H9 (cell line): ENCODE measurements at regions not wholly inside any gene's neighbourhood (a gene's known extent, or its start where the extent isn't known, plus 50 kb on each side); places are given as distances from the start of the nearest gene placed in this dataset.

ENCODE experiments used
- DNase-seq: peaks from one replicate; pipeline ENCODE4 v3.0.0-alpha.2; 2017
- H2AFZ ChIP-seq: one replicate; pipeline ENCODE4 v1.6.1; 2013; ENCODE audit warnings: mild to moderate bottlenecking, low read length, control low read depth, moderate library complexity
- H2AK5ac ChIP-seq: 2 replicates; pipeline ENCODE4 v1.6.1; 2013; ENCODE audit warnings: low read length, control low read depth, mixed read lengths; ENCODE audit not compliant: insufficient read length
- H2BK120ac ChIP-seq: one replicate; pipeline ENCODE4 v1.6.1; 2013; ENCODE audit warnings: low read depth, mild to moderate bottlenecking, low read length, control low read depth, inconsistent platforms; ENCODE audit not compliant: poor library complexity, severe bottlenecking
- H2BK12ac ChIP-seq: 2 replicates; pipeline ENCODE4 v1.6.1; 2013; ENCODE audit warnings: low read length, control low read depth, mixed read lengths, low read depth; ENCODE audit not compliant: insufficient read length
- H2BK15ac ChIP-seq: 2 replicates; pipeline ENCODE4 v1.6.1; 2013; ENCODE audit warnings: low read depth, low read length, control low read depth
- H2BK20ac ChIP-seq: one replicate; pipeline ENCODE4 v1.6.1; 2013; ENCODE audit warnings: low read depth, mild to moderate bottlenecking, low read length, control low read depth, inconsistent platforms; ENCODE audit not compliant: poor library complexity, severe bottlenecking
- H2BK5ac ChIP-seq: 2 replicates; pipeline ENCODE4 v1.6.1; 2013; ENCODE audit warnings: low read length, control low read depth, mixed read lengths; ENCODE audit not compliant: insufficient read length
- H3K14ac ChIP-seq: 2 replicates; pipeline ENCODE4 v1.6.1; 2013; ENCODE audit warnings: low read length, control low read depth; ENCODE audit not compliant: insufficient read depth
- H3K18ac ChIP-seq: 2 replicates; pipeline ENCODE4 v1.6.1; 2013; ENCODE audit warnings: low read depth, mild to moderate bottlenecking, mixed read lengths, low read length, control low read depth; ENCODE audit not compliant: insufficient read length
- H3K23ac ChIP-seq: 2 replicates; pipeline ENCODE4 v1.6.1; 2013; ENCODE audit warnings: low read length, control low read depth, mixed read lengths, low read depth; ENCODE audit not compliant: insufficient read length
- H3K23me2 ChIP-seq: 2 replicates; pipeline ENCODE4 v1.6.1; 2013; ENCODE audit warnings: low read depth, mild to moderate bottlenecking, mixed read lengths, low read length, control low read depth; ENCODE audit not compliant: insufficient read length, poor library complexity, severe bottlenecking
- H3K27ac ChIP-seq: 2 replicates; pipeline ENCODE4 v1.5.1; 2013; ENCODE audit warnings: low read length, control low read depth, mixed read lengths, low read depth; ENCODE audit not compliant: insufficient read length
- H3K27me3 ChIP-seq: 2 replicates; pipeline ENCODE4 v1.6.1; 2013; ENCODE audit warnings: low read length, control low read depth, inconsistent platforms; ENCODE audit not compliant: insufficient read depth
- H3K4ac ChIP-seq: 2 replicates; pipeline ENCODE4 v1.6.1; 2013; ENCODE audit warnings: low read depth, mild to moderate bottlenecking, control low read depth, inconsistent platforms, low read length, moderate library complexity
- H3K4me1 ChIP-seq: 2 replicates; pipeline ENCODE4 v1.6.1; 2013; ENCODE audit warnings: low read length, control low read depth, inconsistent platforms; ENCODE audit not compliant: insufficient read depth
- H3K4me2 ChIP-seq: 2 replicates; pipeline ENCODE4 v1.6.1; 2013; ENCODE audit warnings: low read length, control low read depth, mixed read lengths; ENCODE audit not compliant: insufficient read length, insufficient read depth
- H3K56ac ChIP-seq: 2 replicates; pipeline ENCODE4 v1.6.1; 2013; ENCODE audit warnings: low read depth, mild to moderate bottlenecking, mixed read lengths, low read length, control low read depth; ENCODE audit not compliant: insufficient read length
- H3K79me1 ChIP-seq: 2 replicates; pipeline ENCODE4 v1.6.1; 2013; ENCODE audit warnings: low read depth, mild to moderate bottlenecking, moderate library complexity, low read length, control low read depth, inconsistent platforms; ENCODE audit not compliant: insufficient read depth, poor library complexity, severe bottlenecking
- H3K79me2 ChIP-seq: 2 replicates; pipeline ENCODE4 v1.6.1; 2013; ENCODE audit warnings: low read length, control low read depth, inconsistent platforms; ENCODE audit not compliant: insufficient read depth
- H3K9ac ChIP-seq: 2 replicates; pipeline ENCODE4 v1.6.1; 2013; ENCODE audit warnings: low read length, control low read depth, mixed read lengths; ENCODE audit not compliant: insufficient read length; ENCODE audit errors: extremely low read depth
- H3K9me3 ChIP-seq: one replicate; pipeline ENCODE4 v1.6.1; 2013; ENCODE audit warnings: low read depth, low read length, inconsistent platforms; ENCODE audit not compliant: control insufficient read depth
- H3T11ph ChIP-seq: one replicate; pipeline ENCODE4 v1.6.1; 2013; ENCODE audit warnings: mild to moderate bottlenecking, low read length, control low read depth, inconsistent platforms
- H4K20me1 ChIP-seq: one replicate; pipeline ENCODE4 v1.6.1; 2013; ENCODE audit not compliant: control insufficient read depth, insufficient read length, insufficient read depth
- H4K5ac ChIP-seq: 2 replicates; pipeline ENCODE4 v1.6.1; 2013; ENCODE audit warnings: low read depth, mild to moderate bottlenecking, mixed read lengths, low read length, control low read depth; ENCODE audit not compliant: insufficient read length
- H4K8ac ChIP-seq: replicated peaks from 2 replicates; pipeline ENCODE4 v1.6.1; 2013; ENCODE audit warnings: low read length, control low read depth, mixed read lengths, low read depth; ENCODE audit not compliant: insufficient read length
- H4K91ac ChIP-seq: 2 replicates; pipeline ENCODE4 v1.6.1; 2013; ENCODE audit warnings: low read depth, mild to moderate bottlenecking, moderate library complexity, mixed read lengths, low read length, control low read depth; ENCODE audit not compliant: insufficient read length
- H3K27ac Mint-ChIP-seq, 3 experiments: 2 replicates in 2 of 3; 3 replicates in 1 of 3; pipeline ENCODE4 v1.8.0; 2020 to 2021; ENCODE audit warnings: mixed read lengths in 3 of 3, mild to moderate bottlenecking in 1 of 3, moderate library complexity in 1 of 3
- H3K27me3 Mint-ChIP-seq: 2 replicates; pipeline ENCODE4 v1.8.0; 2021; ENCODE audit warnings: low read depth, mild to moderate bottlenecking, moderate library complexity, mixed read lengths
- H3K36me3 Mint-ChIP-seq, 3 experiments: 2 replicates in 2 of 3; 3 replicates in 1 of 3; pipeline ENCODE4 v1.8.0; 2020 to 2021; ENCODE audit warnings: low read depth in 3 of 3, mixed read lengths in 3 of 3; ENCODE audit not compliant: insufficient read depth in 1 of 3
- H3K4me1 Mint-ChIP-seq, 2 experiments: 2 replicates each; pipeline ENCODE4 v1.8.0; 2020; ENCODE audit warnings: mixed read lengths in 2 of 2
- H3K4me3 Mint-ChIP-seq, 2 experiments: 2 replicates in 1 of 2; 3 replicates in 1 of 2; pipeline ENCODE4 v1.8.0; 2020 to 2021; ENCODE audit warnings: mild to moderate bottlenecking in 2 of 2, mixed read lengths in 2 of 2, moderate library complexity in 1 of 2
- H3K9me3 Mint-ChIP-seq, 2 experiments: 2 replicates in 1 of 2; 3 replicates in 1 of 2; pipeline ENCODE4 v1.8.0; 2020; ENCODE audit warnings: mild to moderate bottlenecking in 2 of 2, mixed read lengths in 2 of 2, moderate library complexity in 1 of 2
- CTCF ChIP-seq: fragments of 200-600 bp; sonication (generic); conservative IDR thresholded peaks from 3 replicates; pipeline ENCODE4 v1.8.0; 2021; ENCODE audit warnings: antibody characterized with exemption, mild to moderate bottlenecking
- WGBS: extraction: QIAGEN DNeasy Blood & Tissue Kit; methylation state at CpG from one replicate; pipeline ENCODE4 v1.1.7; 2013; ENCODE audit warnings: missing lambda C conversion rate, low lambda C conversion rate, mixed read lengths; ENCODE audit not compliant: insufficient read length; ENCODE audit errors: extremely low coverage; 5-methylcytosine and 5-hydroxymethylcytosine counted together

- no peak overlapping the region for H2BK20ac ChIP-seq
- no peak overlapping the region for H2AK5ac ChIP-seq
- H3K27ac ChIP-seq, result no peak overlapping the region
- H2BK5ac ChIP-seq, result no peak overlapping the region
- no peaks in the 10 kb centered on the region for H3K79me1 ChIP-seq
- H3K23me2 ChIP-seq, result no peaks in the 10 kb centered on the region
- Mint-ChIP-seq H3K9me3 (peaks cover 0 to 3% of the 10 kb centered on the region in 2 experiments; a peak in 1 of 5 replicates), H3K4me1 (peaks cover 0 to 4% of the 10 kb centered on the region in 2 experiments; a peak in 1 of 4 replicates), H3K4me3 (no peak overlapping the region), H3K27ac (no peak overlapping the region), H3K27me3 (peaks cover 62% of the 10 kb centered on the region), H3K36me3 (no peaks in the 10 kb centered on the region)
- H3K56ac ChIP-seq, result no peak overlapping the region
- no peak overlapping the region for H3K4me2 ChIP-seq
- H3T11ph ChIP-seq, result no peak overlapping the region
- H4K5ac ChIP-seq, result no peak overlapping the region
- H3K23ac ChIP-seq, result no peak overlapping the region
- H3K4me1 ChIP-seq, result no peaks in the 10 kb centered on the region
- no peak overlapping the region for H4K8ac ChIP-seq
- no peak overlapping the region for H3K14ac ChIP-seq
- no peak overlapping the region for H3K18ac ChIP-seq
- no peak overlapping the region for H2BK12ac ChIP-seq
- DNase-seq, result no peak
- H4K91ac ChIP-seq, result no peak overlapping the region
- H2AFZ ChIP-seq, result no peak overlapping the region
- H3K4ac ChIP-seq, result no peak overlapping the region
- H3K9me3 ChIP-seq, result no peaks in the 10 kb centered on the region
- H4K20me1 ChIP-seq, result peaks cover 2% of the 10 kb centered on the region
- no peaks in the 10 kb centered on the region for H3K79me2 ChIP-seq
- H2BK15ac ChIP-seq, result no peak overlapping the region
- H3K27me3 ChIP-seq, result no peaks in the 10 kb centered on the region
- no CpG with 5 or more reads among the region's 10 CpGs for WGBS
- TF ChIP-seq CTCF, result no peak
- no peak overlapping the region for H2BK120ac ChIP-seq
- H3K9ac ChIP-seq, result no peak overlapping the region
These were observed 186.5 kb downstream of the SH3BP4 start for GRCh38 chr2:235138339-235138738.
